CD4-positive, alpha-beta T cell treated with Interleukin-12 subunit alpha and Interleukin-12 subunit beta, for 1 hour (primary cell): ENCODE measurements at regions not wholly inside any gene's neighbourhood (a gene's known extent, or its start where the extent isn't known, plus 50 kb on each side); places are given as distances from the start of the nearest gene placed in this dataset.

ENCODE experiments used
- DNase-seq: peaks from one replicate; pipeline ENCODE4 v3.0.0-alpha.2; 2020

DNA sequence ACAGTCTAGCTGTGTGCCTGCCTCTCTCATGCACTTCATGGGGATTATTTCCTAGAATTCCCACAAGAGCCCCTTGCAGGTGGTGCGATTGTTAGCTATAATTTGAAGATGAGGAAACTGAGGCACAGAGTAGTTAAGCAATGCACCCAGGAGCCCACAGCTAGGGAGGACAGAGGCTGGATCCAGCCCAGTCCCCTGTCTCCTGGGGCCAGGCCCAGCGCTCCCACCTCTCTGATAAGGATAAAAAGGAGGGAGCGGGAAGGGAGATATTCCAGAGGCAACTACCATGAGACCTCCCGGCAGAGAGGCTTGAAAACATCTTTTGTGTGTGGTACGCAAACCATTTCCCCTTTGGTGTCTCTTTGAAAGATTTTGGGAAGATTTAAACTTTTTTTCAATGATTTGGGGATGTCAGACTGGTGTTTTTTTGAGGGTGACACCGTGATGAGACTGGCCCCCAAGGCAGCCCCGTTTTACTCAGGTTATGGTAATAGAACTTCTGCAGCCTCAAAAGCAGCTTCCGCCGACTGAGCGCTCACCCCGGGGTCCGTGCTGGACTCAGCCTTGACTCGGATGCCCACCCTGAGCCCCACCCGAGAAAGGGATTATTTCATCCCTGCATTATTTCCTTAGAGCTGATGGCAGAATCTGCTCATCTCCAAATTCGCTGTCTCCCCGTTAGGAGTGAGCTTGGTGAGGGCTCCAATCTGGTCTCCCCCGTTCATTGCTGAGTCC lies 144.7 kb upstream of the IER5L start:
- no peak for DNase-seq

DNA sequence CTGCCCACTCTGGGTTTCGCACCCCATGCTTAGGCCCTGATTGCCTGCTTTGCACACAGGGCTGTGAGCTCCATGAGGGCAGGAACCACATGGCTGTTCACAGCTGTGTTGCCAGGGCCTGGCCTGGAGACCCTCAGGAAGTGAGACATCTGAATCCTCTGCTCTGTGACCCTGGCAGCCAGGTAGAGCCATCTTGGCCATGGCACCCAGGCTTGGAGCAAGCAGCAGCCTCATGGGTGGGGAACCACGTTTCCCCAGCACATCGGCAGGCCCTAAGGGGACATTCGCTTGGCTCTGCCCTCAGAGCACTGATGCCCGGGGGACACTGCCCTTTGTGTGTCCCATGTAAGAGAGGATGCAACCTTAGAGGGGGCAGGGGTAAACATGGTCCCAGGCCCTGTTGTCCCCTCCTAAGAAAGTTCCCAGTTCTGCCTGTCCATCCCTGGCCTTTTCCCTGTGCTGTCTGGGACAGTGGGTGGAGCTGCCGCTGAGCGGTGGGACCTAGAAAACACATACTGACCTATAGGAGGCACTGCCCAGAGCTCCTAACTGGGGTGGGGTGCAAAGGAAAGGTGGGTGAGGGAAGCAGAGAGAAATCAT lies 144.1 kb upstream of the IER5L start:
- DNase-seq: no peak

DNA sequence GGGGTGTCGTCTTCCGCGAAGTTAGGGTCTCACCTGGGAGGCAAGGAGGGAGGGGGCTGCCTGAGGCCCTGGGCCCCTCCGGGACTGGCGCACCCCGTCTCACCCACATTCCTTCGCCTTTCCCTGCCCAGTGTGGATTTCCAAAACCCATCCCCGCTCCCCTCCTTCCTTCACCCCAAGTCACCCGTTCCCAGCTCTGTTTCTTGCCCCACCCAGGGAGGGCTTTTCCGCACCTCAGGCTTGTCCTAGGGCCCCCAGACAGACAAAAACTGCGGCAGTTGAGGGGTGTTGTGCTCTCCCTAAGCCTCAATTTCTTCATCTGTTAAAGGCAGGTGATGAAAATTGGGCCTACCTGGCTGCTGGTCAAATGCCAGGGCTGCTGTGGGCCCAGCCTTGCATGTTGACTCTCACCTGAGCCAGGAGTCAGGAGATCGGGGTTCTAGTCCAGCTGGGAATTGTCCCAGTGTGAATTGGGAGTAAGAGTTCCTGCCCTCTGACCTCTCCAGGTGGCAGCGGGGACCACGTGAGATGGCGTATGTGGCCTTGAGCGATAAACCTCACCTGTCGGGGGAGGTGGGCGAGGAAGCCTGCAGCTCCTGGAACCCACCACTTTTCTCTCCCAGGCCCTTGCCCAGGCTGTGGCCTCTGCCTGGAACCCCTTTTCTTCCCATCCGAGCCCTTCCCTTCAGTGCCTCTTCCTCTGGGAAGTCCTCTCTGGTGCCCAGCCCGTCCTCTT lies 143.4 kb upstream of the IER5L start:
- DNase-seq: no peak

DNA sequence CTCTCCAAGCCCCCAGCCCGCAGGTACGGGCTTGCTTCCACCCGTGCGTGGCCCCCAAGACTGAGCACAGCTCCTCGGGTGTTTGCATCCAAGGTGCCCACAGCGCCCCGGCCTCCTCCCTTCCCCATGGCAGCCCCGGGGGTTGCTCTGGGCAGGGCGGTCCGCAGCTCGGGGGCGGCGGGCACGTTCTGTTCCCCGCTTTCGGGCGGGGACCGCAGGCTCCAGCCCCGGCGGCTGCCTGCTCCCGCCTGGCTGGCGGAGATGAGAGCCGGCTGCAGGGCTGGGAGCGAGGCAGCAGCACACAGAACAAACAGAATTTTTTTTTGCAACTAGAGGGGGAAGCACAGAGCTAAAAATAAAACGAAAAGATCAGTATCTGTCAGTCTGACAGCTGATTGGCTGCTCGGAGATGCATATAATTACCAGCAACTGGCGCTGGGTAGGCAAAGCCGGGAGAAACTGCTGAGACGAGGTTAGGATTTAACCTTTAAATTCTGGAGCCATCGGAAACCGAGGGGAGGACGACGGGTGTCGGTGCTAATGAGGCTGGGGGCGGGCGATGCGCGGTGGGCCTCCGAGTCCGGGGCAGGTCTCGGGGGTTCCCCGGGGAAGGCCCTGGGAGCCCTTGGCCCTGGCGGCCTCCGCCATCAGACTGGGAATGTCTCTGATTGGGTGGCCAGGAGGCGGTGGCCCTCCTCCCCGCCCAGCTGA lies 142.7 kb upstream of the IER5L start:
- peak; percentile 76 for DNase-seq

DNA sequence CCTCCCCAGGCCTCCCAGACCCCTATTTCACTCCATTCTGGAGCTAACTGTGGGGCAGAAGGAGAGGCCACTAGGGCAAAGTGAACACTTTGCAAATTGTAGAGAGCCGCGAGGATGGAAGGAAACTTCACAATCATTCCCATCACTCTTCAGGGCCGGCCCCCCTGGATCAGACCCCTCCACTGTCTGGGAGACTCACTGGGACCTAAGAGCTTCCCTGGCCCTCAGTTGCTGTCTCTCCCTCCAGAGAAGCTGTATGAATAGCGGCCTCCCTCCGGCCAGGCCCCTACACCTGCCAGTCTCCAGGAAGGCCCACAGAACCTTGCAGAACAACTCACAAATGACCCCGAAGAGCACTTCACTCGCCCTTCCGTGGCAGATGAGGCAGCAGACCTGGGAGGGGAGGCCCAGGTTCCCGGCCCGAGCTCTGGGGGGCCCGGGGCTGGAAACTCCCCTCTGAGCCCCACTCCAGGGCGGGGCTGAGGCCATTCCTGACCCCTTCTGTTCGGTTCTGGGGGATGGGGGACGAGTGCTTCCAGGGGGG lies 141.9 kb upstream of the IER5L start:
- no peak for DNase-seq

DNA sequence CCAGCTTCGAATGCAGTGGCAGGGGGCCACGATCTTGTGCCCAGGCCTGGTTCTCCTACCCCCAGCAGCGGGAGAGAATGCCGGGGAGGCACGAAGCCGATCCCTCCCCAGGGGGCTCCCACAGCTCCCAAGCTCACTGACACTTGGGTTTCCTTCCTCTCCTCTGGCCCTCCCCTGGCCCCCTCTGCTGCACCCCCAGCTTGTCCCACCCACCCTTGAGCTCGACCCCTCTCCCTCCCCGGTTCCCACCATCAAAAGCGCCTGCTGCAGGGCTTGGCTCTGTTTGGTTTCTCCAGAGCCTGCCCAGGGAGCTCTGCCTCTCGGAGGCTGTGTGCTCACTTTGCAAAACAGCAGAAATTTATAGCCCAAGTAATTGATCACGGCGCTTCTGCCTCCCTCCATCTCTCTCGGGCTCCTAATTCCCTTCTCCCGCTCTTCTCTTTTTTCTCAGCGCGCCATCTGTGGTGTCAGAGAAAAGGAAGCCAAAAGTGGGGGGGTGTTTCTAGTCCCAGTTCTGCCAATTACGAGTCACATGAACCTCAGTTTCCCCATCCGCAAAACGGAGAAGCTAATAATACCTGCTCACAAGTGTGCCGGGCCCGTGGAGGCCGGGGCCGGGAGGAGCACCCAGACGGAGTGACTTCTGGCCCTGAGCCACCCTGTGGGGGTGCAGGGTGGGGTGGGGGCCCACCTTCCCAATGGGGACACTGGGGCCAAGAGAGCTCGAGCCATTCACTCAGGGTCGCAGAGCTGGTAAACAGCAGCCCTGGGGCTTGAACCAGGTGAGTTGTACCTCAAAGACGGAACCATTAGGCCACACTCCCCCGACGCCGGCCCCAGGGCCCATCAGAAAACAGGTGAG lies 141.2 kb upstream of the IER5L start:
- DNase-seq: no peak

DNA sequence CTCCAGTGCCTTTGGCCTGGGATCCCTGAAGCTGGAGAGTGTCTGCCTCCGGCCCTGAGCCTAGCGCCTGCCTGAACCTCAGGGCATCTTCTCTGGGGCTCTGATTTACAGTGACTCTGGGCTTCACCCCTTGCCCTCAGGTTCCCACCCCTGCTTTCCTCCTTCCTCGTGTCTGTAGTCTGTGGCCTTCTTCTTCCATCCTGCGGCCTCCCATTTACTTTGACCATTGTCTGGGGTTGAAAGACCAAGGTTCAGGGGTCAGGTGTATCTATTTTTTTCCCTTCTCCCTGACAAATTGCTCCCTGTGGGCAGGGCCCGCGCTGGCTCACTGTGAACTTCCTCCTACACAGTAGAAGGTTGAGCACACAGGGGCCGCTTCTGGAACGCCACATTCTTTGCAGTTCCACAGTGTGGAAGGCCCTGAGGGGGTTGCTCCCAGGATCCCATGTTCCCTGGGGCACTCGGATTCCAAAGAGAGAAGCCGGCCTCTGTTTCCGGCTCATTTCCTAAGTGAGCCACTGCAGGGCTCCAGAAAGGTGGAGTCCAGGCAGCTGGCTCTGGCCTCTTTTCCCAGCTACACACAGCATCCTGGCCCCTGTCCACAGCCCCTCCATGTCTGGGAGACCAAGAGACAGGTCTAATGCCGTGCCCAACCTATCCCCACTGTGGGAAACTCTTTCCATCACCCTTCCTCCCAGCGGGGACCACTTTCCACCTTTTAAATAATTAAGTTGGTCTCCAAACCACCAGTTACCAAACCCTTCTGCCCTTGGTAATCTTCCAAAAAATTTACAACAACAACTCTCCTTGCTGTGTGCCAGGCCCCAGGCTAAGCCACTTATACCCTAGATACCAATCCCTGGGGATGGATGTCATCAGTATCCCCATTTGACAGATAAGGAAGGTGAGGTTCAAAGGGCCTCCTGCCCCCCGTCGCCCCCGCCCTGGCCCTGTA lies 140.3 kb upstream of the IER5L start:
- no peak for DNase-seq

DNA sequence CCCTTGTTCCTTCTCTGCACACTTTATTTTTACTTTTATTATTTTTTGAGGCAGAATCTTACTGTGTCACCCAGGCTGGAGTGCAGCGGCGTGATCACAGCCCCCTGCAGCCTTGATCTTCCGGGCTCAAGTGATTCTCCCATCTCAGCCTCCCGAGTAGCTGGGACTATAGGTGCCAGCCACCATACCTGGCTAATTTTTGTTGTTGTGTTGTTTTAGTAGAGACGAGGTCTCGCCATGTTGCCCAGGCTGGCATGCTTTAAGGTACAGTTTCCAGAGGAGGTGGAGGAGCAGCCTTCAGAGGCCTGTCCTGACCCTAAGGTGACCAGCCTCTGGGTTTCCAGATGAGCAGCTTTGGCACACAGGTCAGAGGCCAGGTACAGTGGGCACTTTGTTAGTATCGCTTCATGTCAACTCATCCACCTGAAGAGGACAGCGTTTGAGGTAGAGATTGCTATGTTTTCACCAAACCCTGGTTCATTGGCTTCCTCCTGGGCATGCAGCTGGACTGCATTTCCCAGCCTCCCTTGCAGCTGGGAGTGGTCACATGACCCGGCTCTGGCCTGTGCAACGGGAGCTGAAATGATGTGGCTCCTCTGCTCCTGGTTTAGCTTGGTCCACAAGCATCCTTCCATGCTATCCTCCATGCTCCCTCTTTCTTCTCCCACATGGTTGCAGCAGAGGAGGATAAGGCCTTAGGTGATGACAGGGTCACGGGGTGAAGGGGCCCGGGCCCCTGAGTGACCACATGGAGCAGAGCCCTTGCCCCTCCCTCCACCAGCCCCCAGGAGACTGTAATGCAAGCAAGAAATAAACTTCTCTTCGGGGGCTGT lies 139.3 kb upstream of the IER5L start:
- DNase-seq: no peak

DNA sequence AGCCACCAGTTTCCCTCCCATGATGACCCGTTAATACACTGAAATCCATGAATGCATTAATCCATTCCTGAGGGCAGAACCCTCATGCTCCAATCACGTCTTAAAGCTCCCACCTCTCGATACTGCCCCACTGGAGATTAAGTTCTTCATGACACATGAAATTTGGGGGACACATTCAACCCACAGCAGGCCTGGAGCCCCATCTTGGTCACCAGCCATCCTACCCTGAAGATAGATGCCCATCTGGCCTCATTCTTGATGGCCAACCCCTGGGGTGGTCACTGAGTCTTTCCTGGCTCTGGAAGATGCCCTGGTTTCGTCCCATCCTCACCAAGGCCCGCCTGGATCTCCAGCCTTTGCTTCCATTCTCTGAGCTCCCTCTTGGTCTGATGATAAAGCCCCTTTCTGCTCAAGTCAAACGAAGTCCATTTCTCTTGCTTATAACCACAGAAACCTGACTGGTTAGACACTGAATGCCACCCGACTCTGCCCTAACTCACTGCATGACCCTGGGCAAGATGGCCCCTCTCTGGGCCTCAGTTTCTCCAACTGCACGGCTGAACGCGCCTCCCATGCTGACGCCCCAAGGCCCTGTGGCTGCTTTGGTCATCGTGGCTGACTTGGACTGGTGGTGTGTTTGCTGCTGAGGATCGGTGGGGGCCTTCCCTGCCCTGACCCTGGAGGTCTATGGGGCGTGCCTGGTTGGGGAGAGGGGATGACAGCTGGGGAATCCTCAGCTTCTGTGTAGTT lies 138.4 kb upstream of the IER5L start:
- DNase-seq: no peak

DNA sequence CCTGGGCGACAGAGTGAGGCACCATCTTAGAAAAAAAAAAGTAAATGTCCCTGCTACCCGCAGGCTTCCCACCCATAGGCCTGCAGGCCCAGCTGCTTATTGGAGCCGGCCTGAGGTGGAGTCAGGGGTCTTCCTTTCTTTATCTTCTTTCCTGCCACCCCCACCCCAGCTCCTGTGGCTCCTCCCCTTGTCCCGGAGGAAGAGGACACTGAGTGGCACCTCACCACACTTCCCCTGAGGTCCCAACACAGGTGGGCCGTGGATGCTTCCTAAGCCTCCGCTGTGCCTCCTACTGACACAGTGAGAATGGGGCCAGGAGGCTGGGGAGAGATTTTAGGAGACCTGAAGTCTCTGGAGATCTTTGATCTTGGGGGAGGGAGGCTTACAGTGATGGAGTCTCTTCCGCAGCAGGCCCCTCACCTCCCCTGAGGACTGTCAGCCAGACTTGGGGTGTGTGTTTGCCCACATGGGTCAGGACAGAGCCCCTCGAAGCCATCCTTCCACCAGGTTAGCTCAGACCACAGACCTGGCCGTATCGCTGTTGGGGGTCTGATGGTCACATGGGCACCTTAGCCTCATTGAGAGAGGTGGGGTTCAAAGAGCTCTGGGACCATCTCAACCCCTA lies 135.4 kb upstream of the IER5L start:
- DNase-seq: no peak

DNA sequence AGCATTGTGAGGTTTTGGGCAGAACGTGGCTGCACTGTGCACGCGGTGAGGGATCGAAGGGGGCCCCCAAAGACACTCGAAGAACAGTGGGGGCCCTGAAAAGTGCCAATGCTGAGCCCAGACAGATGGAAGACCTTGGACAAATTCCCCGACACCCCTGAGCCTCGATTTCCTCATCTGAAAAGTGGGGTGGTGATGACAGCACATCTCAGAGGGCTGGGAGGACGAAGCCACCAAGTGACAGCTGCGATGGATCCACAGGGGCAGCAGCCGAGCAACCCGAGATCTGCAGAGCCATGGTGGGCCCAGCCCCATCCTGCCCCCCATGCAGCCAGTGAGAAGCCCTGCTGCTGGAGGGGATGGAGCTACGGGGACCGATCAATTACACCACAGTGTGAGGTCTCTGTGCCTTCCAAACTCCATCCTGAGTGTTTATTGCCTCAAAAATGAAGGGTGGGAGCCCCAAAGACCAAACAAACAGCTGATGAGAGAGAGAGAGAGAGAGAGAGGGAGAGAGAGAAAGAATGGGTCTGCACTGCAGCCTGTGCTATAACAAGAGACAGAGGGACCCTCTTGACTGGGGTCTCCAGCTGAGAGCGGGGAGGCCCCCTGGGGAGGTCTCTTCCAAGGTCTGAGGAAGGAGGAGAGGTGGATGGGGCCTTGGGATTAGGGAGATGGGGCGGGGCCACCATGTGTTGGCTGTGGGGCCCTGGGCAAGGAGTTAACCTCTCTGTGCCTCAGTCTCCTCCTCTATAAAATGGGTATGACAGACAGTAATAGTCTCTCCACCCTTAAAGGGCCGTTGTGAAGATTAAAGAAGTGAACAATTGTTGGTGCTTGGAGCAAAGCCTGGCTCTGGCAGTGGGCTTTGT lies 134.4 kb upstream of the IER5L start:
- no peak for DNase-seq

DNA sequence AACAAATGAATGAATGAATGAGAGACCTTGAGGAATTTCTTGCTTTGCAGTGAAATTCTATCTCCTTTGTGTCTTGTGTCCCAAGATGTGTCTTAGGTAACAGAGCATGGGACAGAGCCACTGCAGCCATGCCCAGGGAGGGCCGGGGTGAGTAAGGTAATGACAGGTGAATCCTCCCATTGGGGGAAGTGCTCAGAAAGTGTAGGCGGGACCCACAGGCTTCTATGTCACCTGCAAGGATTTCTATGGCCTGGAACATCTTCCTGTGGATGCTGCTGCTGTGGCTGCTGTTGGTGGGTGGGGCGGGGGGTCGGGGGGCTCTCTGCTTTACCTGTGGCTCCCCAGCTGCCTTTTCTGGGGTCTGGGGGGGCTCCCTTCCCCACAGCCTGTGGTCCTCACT lies 133.6 kb upstream of the IER5L start:
- DNase-seq: no peak

DNA sequence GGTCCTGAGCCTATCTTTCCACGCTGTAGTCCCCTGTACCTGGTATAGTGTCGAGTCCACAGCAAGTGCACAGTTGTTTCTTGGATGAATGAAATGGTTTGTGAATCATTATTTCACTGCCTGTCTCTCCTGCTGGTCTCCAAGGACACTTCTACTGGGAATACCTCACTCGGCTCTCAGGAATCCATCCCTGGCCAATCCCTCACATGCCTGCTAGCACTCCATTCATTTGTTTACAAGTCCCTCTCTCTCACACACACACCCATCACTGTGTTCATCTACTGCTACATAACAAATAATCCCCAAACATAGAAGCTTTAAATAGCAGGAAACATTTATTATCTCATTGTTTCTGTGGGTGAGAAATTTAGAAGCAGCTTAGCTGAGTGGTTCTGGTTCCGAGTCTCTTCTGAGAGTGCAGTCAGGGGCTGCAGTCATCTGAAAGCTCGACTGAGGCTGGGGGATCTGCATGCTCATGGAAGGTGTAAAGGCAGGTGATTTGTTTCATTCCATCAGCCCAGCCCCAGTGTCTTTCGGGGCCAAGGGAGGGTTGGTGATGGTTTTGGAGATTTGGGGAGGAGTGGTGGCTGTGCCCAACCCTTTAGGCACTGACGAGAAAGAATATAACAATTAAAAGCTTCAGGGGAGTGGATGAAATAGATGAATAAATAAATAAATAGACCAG lies 132.7 kb upstream of the IER5L start:
- DNase-seq: no peak

DNA sequence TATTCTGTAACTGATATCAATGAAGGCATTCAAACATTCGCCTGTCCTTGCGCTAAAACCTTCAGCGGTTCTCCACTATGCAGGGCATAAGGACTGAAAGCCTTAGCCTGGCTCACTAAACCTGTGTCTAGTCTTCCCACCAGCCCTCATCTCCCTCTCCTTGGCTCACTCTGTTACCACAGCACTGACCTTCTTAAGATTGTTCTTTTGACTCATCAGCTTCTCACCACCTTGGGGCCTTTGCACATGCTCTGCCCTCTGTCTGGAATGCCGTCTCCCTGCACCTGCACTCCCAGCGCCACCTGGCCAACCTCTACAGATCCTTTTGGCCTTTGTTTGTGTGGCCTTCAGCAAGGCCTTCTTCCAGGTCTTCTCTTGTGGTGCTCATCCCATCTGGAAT lies 131.8 kb upstream of the IER5L start:
- DNase-seq: no peak

DNA sequence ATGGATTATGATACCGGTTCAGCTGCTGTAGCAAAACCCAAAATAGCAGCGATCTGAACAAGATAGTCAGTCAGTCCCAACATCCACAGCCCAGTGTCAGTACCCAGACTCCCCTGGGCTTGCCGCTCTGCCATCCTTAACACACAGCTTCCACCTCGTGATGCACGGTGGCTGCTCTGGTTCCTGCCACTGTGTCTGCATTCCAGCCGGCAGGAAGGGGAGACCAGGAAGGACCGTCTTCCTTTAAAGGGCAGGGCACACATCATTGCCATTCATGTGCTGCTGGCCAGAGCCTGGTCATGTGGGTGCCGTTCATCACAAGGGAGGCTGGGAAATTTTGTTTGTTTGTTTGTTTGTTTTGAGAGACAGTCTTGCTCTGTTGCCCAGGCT lies 131.0 kb upstream of the IER5L start:
- DNase-seq: no peak

DNA sequence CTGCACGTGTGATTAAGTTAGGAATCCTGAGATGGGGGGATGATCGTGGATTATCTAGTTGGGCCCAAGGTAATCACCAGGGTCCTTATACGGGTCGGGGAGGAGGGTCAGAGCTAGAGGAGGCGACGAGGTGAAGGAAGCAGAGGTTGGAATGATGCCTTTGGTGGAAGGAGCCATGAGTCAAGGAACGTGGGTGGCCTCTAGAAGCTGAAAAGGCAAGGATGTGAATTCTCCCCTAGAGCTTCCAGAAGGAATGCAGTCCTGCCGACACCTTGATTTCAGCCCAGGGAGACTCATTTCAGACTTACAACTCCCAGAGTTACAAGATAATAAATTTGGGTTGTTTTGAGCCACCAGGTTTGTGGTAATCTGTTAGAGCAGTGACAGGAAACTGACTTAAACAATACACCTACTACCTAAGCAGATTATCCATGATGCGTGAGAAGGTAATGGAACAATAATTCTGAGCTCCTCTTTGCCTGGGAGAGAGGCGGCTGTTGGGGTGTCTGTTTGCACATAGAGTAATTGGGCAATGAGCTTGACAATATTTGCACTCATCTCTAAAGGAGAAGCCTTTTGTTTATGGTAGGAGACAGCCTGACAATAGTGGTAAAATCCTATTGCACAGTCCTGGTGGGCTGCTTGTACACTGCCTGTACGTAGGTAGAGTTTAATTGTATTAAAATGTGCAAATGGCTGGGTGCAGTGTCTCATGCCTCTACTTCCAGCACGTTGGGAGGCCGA lies 129.3 kb upstream of the IER5L start:
- no peak for DNase-seq
